ENCODE measurements at regions not wholly inside any gene's neighbourhood (a gene's known extent, or its start where the extent isn't known, plus 50 kb on each side); places are given as distances from the start of the nearest gene placed in this dataset.
A peak's percentile ranks its signal among the peaks of the same experiment; 100 is the strongest.

- Histone ChIP-seq H3K27ac (no peak overlapping the region), H3K27me3 (replicated peaks) (no peaks in the 10 kb centered on the region), H3K4me3 (ENCODE audit: low read depth, low read length) (no peak overlapping the region), H3K36me3 (replicated peaks) (no peaks in the 10 kb centered on the region)
- peak; percentile 33 for DNase-seq
- TF ChIP-seq CTCF (IDR thresholded peaks at IDR 0.05; ENCODE audit: low read depth, low read length, missing control alignments) = no peak
- in situ Hi-C loops (cut with HindIII; ENCODE audit: low pct_ligation_motif_present, low sequenced_read_pairs) = no loop called here
Measured at GRCh38 chr11:122235615-122236014, 119.6 kb upstream of the BLID start.

GRCh38 chr11:122234780-122235179 lies 118.8 kb upstream of the BLID start:
- H3K4me3 ChIP-seq (ENCODE audit: low read depth, low read length) = no peak overlapping the region
- H3K27ac ChIP-seq = no peak overlapping the region
- H3K27me3 ChIP-seq (replicated peaks) = no peaks in the 10 kb centered on the region
- no peaks in the 10 kb centered on the region for H3K36me3 ChIP-seq (replicated peaks)
- TF ChIP-seq CTCF (IDR thresholded peaks at IDR 0.05; ENCODE audit: low read depth, low read length, missing control alignments) = no peak
- in situ Hi-C loops (cut with HindIII; ENCODE audit: low pct_ligation_motif_present, low sequenced_read_pairs) = no loop called here
- DNase-seq = no peak

GRCh38 chr11:122234257-122234656 lies 118.2 kb upstream of the BLID start:
- Histone ChIP-seq H3K4me3 (ENCODE audit: low read depth, low read length) (no peak overlapping the region), H3K27ac (no peak overlapping the region), H3K27me3 (replicated peaks) (no peaks in the 10 kb centered on the region), H3K36me3 (replicated peaks) (no peaks in the 10 kb centered on the region)
- in situ Hi-C loops (cut with HindIII; ENCODE audit: low pct_ligation_motif_present, low sequenced_read_pairs) = no loop called here
- DNase-seq = no peak
- no peak for TF ChIP-seq CTCF (IDR thresholded peaks at IDR 0.05; ENCODE audit: low read depth, low read length, missing control alignments)

- H3K36me3 ChIP-seq (replicated peaks) = no peaks in the 10 kb centered on the region
Measured at GRCh38 chr11:122232985-122233384, 117.0 kb upstream of the BLID start.

GRCh38 chr11:122230385-122230755 lies 114.4 kb upstream of the BLID start:
- H3K36me3 ChIP-seq (replicated peaks) = no peaks in the 10 kb centered on the region
- H3K27me3 ChIP-seq (replicated peaks) = no peaks in the 10 kb centered on the region
- no peak overlapping the region for H3K27ac ChIP-seq
- in situ Hi-C loops (cut with HindIII; ENCODE audit: low pct_ligation_motif_present, low sequenced_read_pairs) = no loop called here
- no peak overlapping the region for H3K4me3 ChIP-seq (ENCODE audit: low read depth, low read length)
- DNase-seq = no peak
- TF ChIP-seq CTCF (IDR thresholded peaks at IDR 0.05; ENCODE audit: low read depth, low read length, missing control alignments) = no peak

More at GRCh38 chr11:122232985-122233384, 117.0 kb upstream of the BLID start:
- in situ Hi-C loops (cut with HindIII; ENCODE audit: low pct_ligation_motif_present, low sequenced_read_pairs) = no loop called here
- TF ChIP-seq CTCF (IDR thresholded peaks at IDR 0.05; ENCODE audit: low read depth, low read length, missing control alignments) = no peak
- Histone ChIP-seq H3K4me3 (ENCODE audit: low read depth, low read length) (no peak overlapping the region), H3K27me3 (replicated peaks) (no peaks in the 10 kb centered on the region), H3K27ac (no peak overlapping the region)
- no peak for DNase-seq
